Colonic mucosa (tissue), 4 donors: ENCODE measurements at regions not wholly inside any gene's neighbourhood (a gene's known extent, or its start where the extent isn't known, plus 50 kb on each side); places are given as distances from the start of the nearest gene placed in this dataset.

ENCODE experiments used
- DNase-seq: peaks from one replicate; pipeline ENCODE4 v3.0.0-alpha.2; 2020
- H3K27ac ChIP-seq: fragments of 200-600 bp; one replicate; pipeline ENCODE4 v1.8.0; 2021
- H3K27me3 ChIP-seq: fragments of 200-600 bp; one replicate; pipeline ENCODE4 v1.8.0; 2021
- H3K36me3 ChIP-seq: fragments of 200-600 bp; one replicate; pipeline ENCODE4 v1.8.0; 2021
- H3K4me1 ChIP-seq: fragments of 200-600 bp; one replicate; pipeline ENCODE4 v1.8.0; 2021; ENCODE audit warnings: mild to moderate bottlenecking
- H3K4me3 ChIP-seq: fragments of 200-600 bp; one replicate; pipeline ENCODE4 v1.8.0; 2021
- H3K9ac ChIP-seq, 2 donors: one replicate each; pipeline ENCODE4 v1.7.0; 2013; ENCODE audit warnings: control low read depth in 2 of 2, low read depth in 2 of 2, low read length in 2 of 2
- H3K9me3 ChIP-seq: fragments of 200-600 bp; one replicate; pipeline ENCODE4 v1.8.0; 2021
- intact Hi-C: fragments of 100-400 bp; cut with DNase I; formaldehyde crosslinking; loops from one replicate; pipeline ENCODE4 v1.14.1; 2022
- TF ChIP-seq, protein P1 (sequence below): fragments of 200-600 bp; IDR thresholded peaks from one replicate; pipeline ENCODE4 v1.8.0; 2022; ENCODE audit warnings: antibody characterized with exemption, mild to moderate bottlenecking
- donor health status: healthy.
- donor health status: DM: no; HTN: no; CAD: no.
- donor health status: DM: no; HTN: no; CAD: no.

DNA sequence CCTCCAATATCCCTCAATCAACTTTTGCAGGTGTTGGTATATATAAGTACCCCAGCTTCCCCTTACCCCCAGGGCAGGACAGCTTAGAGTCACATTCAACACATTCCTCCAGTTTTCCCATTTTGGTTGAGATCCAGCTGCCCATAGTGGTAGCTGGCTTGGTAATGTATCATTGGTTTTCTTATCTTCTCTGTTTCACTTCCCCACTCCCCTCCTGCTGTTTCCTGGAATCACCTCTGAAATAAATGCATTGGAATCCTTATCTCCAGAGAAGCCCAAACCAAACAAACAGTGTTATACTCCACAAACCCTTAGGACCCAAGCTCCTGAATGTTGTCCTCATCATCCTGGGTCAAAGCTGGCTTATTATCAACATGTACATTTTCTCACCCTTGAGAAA lies 184.8 kb downstream of the TMEM38B start:
- Histone ChIP-seq H3K9ac (no peak overlapping the region), H3K36me3 (no peaks in the 10 kb centered on the region), H3K4me1 (no peaks in the 10 kb centered on the region), H3K27ac (no peak overlapping the region), H3K27me3 (no peaks in the 10 kb centered on the region), H3K9me3 (no peaks in the 10 kb centered on the region), H3K4me3 (no peak overlapping the region)
- TF ChIP-seq, protein P1, sequence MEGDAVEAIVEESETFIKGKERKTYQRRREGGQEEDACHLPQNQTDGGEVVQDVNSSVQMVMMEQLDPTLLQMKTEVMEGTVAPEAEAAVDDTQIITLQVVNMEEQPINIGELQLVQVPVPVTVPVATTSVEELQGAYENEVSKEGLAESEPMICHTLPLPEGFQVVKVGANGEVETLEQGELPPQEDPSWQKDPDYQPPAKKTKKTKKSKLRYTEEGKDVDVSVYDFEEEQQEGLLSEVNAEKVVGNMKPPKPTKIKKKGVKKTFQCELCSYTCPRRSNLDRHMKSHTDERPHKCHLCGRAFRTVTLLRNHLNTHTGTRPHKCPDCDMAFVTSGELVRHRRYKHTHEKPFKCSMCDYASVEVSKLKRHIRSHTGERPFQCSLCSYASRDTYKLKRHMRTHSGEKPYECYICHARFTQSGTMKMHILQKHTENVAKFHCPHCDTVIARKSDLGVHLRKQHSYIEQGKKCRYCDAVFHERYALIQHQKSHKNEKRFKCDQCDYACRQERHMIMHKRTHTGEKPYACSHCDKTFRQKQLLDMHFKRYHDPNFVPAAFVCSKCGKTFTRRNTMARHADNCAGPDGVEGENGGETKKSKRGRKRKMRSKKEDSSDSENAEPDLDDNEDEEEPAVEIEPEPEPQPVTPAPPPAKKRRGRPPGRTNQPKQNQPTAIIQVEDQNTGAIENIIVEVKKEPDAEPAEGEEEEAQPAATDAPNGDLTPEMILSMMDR = no peak
- intact Hi-C loops = no loop called here
- no peak for DNase-seq

- H3K4me3 ChIP-seq = no peak overlapping the region
- no peak overlapping the region for H3K27ac ChIP-seq
- TF ChIP-seq, protein P1 = no peak
- no peak for DNase-seq
- intact Hi-C loops = loop anchor here (10.0 kb wide), 1 partner anchor 266 kb away; no protein-coding TSS in a partner anchor
- no peaks in the 10 kb centered on the region for H3K36me3 ChIP-seq
- no peaks in the 10 kb centered on the region for H3K27me3 ChIP-seq
- no peak overlapping the region for H3K9ac ChIP-seq
- no peaks in the 10 kb centered on the region for H3K4me1 ChIP-seq
- no peaks in the 10 kb centered on the region for H3K9me3 ChIP-seq
Observed at GRCh38 chr9:105880517-105880916, 186.2 kb downstream of the TMEM38B start.

- Histone ChIP-seq H3K4me1 (no peaks in the 10 kb centered on the region), H3K36me3 (no peaks in the 10 kb centered on the region), H3K27ac (no peak overlapping the region), H3K9me3 (no peaks in the 10 kb centered on the region), H3K27me3 (no peaks in the 10 kb centered on the region), H3K4me3 (no peak overlapping the region), H3K9ac (no peak overlapping the region)
- intact Hi-C loops = loop anchor here (10.0 kb wide), 1 partner anchor 266 kb away; no protein-coding TSS in a partner anchor
- TF ChIP-seq, protein P1 = no peak
- no peak for DNase-seq
Observed at GRCh38 chr9:105881021-105881420, 186.7 kb downstream of the TMEM38B start.

GRCh38 chr9:105881654-105882349 lies 187.5 kb downstream of the TMEM38B start:
- intact Hi-C loops = loop anchor here (10.0 kb wide), 1 partner anchor 267 kb away; no protein-coding TSS in a partner anchor
- H3K9ac ChIP-seq = no peak overlapping the region
- no peaks in the 10 kb centered on the region for H3K9me3 ChIP-seq
- TF ChIP-seq, protein P1 = peak; percentile 82
- H3K4me1 ChIP-seq = no peaks in the 10 kb centered on the region
- H3K27ac ChIP-seq = no peak overlapping the region
- H3K4me3 ChIP-seq = no peak overlapping the region
- no peaks in the 10 kb centered on the region for H3K27me3 ChIP-seq
- no peaks in the 10 kb centered on the region for H3K36me3 ChIP-seq
- peak; percentile 59 for DNase-seq

- Histone ChIP-seq H3K9ac (no peak overlapping the region), H3K4me1 (no peaks in the 10 kb centered on the region), H3K9me3 (no peaks in the 10 kb centered on the region), H3K27ac (no peak overlapping the region), H3K4me3 (no peak overlapping the region), H3K27me3 (no peaks in the 10 kb centered on the region), H3K36me3 (no peaks in the 10 kb centered on the region)
- intact Hi-C loops = loop anchor here (10.0 kb wide), 1 partner anchor 269 kb away; no protein-coding TSS in a partner anchor
- no peak for DNase-seq
- TF ChIP-seq, protein P1 = no peak
Observed at GRCh38 chr9:105883847-105884246, 189.5 kb downstream of the TMEM38B start.
